ENCODE measurements at regions not wholly inside any gene's neighbourhood (a gene's known extent, or its start where the extent isn't known, plus 50 kb on each side); places are given as distances from the start of the nearest gene placed in this dataset.

- H2AFZ ChIP-seq (ENCODE audit: low read depth) = no peak overlapping the region
- 87% methylated on average over 6 of the region's 6 CpGs for WGBS (ENCODE audit: low lambda C conversion rate)
Observed at GRCh38 chr15:81498294-81498693, 124.3 kb upstream of the TMC3 start.

More at GRCh38 chr15:81498294-81498693, 124.3 kb upstream of the TMC3 start:
- no peaks in the 10 kb centered on the region for H3K9me2 ChIP-seq
- H3K27me3 ChIP-seq (ENCODE audit: insufficient read depth) = no peaks in the 10 kb centered on the region
- H3K4me3 ChIP-seq (ENCODE audit: low read depth in 2 of 2, low read length in 1 of 2) = no peak overlapping the region
- no peak for DNase-seq
- TF ChIP-seq RAD21 (IDR thresholded peaks at IDR 0.05; ENCODE audit: low read length) = no peak
- no peak for TF ChIP-seq FOSL2 (IDR thresholded peaks at IDR 0.05; ENCODE audit: borderline replicate concordance, low read depth)
- TF ChIP-seq ZBTB33 (IDR thresholded peaks at IDR 0.05; ENCODE audit: borderline replicate concordance, low read depth) = no peak
- TF ChIP-seq RFX5 (IDR thresholded peaks at IDR 0.05; ENCODE audit: low read length) = no peak
- no peak for TF ChIP-seq PBX3 (IDR thresholded peaks at IDR 0.05)
- no peak for TF ChIP-seq MAX (IDR thresholded peaks at IDR 0.05; ENCODE audit: low read depth)
- TF ChIP-seq IRF3 (IDR thresholded peaks at IDR 0.05; ENCODE audit: low read depth, low read length) = no peak
- no peak for TF ChIP-seq FOXM1 (IDR thresholded peaks at IDR 0.05; ENCODE audit: low read depth)
- TF ChIP-seq CHD2 (IDR thresholded peaks at IDR 0.05; ENCODE audit: low read length, partially characterized antibody) = no peak
- TF ChIP-seq RCOR1 (IDR thresholded peaks at IDR 0.05; ENCODE audit: low read length) = no peak
- no peak for TF ChIP-seq JUND (IDR thresholded peaks at IDR 0.05)
- TF ChIP-seq, protein P1, sequence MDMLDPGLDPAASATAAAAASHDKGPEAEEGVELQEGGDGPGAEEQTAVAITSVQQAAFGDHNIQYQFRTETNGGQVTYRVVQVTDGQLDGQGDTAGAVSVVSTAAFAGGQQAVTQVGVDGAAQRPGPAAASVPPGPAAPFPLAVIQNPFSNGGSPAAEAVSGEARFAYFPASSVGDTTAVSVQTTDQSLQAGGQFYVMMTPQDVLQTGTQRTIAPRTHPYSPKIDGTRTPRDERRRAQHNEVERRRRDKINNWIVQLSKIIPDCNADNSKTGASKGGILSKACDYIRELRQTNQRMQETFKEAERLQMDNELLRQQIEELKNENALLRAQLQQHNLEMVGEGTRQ (IDR thresholded peaks at IDR 0.05; ENCODE audit: borderline replicate concordance, low read depth, low read length) = no peak
- TF ChIP-seq NRF1 (IDR thresholded peaks at IDR 0.05; ENCODE audit: low read depth, low read length) = no peak
- no peak for TF ChIP-seq GABPA (IDR thresholded peaks at IDR 0.05; ENCODE audit: low read depth)
- TF ChIP-seq FOXJ3 (CRISPR knock-in tag; IDR thresholded peaks at IDR 0.05) = no peak
- H3K36me3 ChIP-seq (replicated peaks in 1 of 2; ENCODE audit: control insufficient read depth in 1 of 2, insufficient read depth in 2 of 2, low read length in 1 of 2) = no peaks in the 10 kb centered on the region
- no peaks in the 10 kb centered on the region for H3K79me2 ChIP-seq (ENCODE audit: insufficient read depth)
- no peak overlapping the region for H3K4me2 ChIP-seq
- H3K4me1 ChIP-seq (ENCODE audit: control insufficient read depth in 1 of 2, insufficient read depth in 2 of 2, low read depth in 1 of 2, low read length in 1 of 2) = no peaks in the 10 kb centered on the region
- H3F3A ChIP-seq (replicated peaks; ENCODE audit: insufficient read depth) = peaks cover 2% of the 10 kb centered on the region
- no peak overlapping the region for H3K27ac ChIP-seq (ENCODE audit: low read depth in 2 of 2, low read length in 1 of 2)
- H3K9ac ChIP-seq = no peak overlapping the region
- no peaks in the 10 kb centered on the region for H4K20me1 ChIP-seq (ENCODE audit: insufficient read depth)
- CTCF ChIA-PET = no interaction called here
- no peaks in the 10 kb centered on the region for H3K9me3 ChIP-seq
- POLR2A ChIA-PET = no interaction called here
